Adrenal gland (tissue), 9 donors: ENCODE measurements at regions not wholly inside any gene's neighbourhood (a gene's known extent, or its start where the extent isn't known, plus 50 kb on each side); places are given as distances from the start of the nearest gene placed in this dataset.

Experiments used
- DNase-seq, 7 donors: peaks; one replicate each; pipeline ENCODE4 v3.0.0-alpha.2; 2019 to 2020
- H3K27ac ChIP-seq, 5 donors: fragments of 200-600 bp; sonication (generic) in 4 of 5; 1 replicate in 3 of 5; 2 replicates in 2 of 5; pipeline versions ENCODE4 v1.5.1 to v1.8.0; 2016 to 2020; ENCODE audit warnings: mild to moderate bottlenecking in 1 of 5
- H3K27me3 ChIP-seq: fragments of 200-600 bp; 2 replicates; pipeline ENCODE4 v1.8.0; 2021
- H3K36me3 ChIP-seq, 2 donors: fragments of 200-600 bp; replicated peaks in 1 of 2; 1 replicate in 1 of 2; 2 replicates in 1 of 2; pipeline versions ENCODE4 v1.5.1 to v1.8.0; 2018 to 2022
- H3K4me1 ChIP-seq, 2 donors: fragments of 200-600 bp; replicated peaks in 1 of 2; 1 replicate in 1 of 2; 2 replicates in 1 of 2; pipeline versions ENCODE4 v1.5.1 to v1.8.0; 2018 to 2021
- H3K4me3 ChIP-seq, 4 donors: fragments of 200-600 bp; sonication (generic) in 3 of 4; one replicate each; pipeline ENCODE4 v1.5.1; 2016 to 2018
- H3K9me3 ChIP-seq, 3 donors: fragments of 200-600 bp; sonication (generic) in 1 of 3; replicated peaks in 1 of 3; 1 replicate in 2 of 3; 2 replicates in 1 of 3; pipeline versions ENCODE4 v1.5.1 to v1.8.0; 2016 to 2021
- POLR2A ChIP-seq, 2 donors: fragments of 450-650 bp; IDR thresholded peaks; one replicate each; pipeline ENCODE4 v1.6.1; 2017; ENCODE audit warnings: antibody characterized with exemption in 2 of 2, mild to moderate bottlenecking in 2 of 2, moderate library complexity in 1 of 2
- WGBS, 4 donors: extraction: QIAGEN DNeasy Blood & Tissue Kit in 2 of 4; methylation state at CpG; one replicate each; pipeline versions ENCODE4 v1.1.5 to v1.1.7; 2013 to 2017; 5-methylcytosine and 5-hydroxymethylcytosine counted together
- intact Hi-C, 2 donors: fragments of 100-400 bp; cut with DNase I; formaldehyde crosslinking; loops; one replicate each; pipeline versions ENCODE4 v1.14.1 to v1.15.0; 2022 to 2023
- TF ChIP-seq, protein P1 (sequence below), 6 experiments: fragments of 450-650 bp in 4 of 6; fragments of 200-600 bp in 2 of 6; sonication (generic) in 1 of 6; IDR thresholded peaks; 1 replicate in 5 of 6; 2 replicates in 1 of 6; pipeline versions ENCODE4 v1.5.1 to v1.8.0; 2016 to 2021; ENCODE audit warnings: antibody characterized with exemption in 6 of 6, mild to moderate bottlenecking in 2 of 6, moderate library complexity in 1 of 6
- donor health status: healthy with polysubstance abuse.
- donor health status: Bipolar disorder and iron deficiency.
- donor health status: DM: yes; HTN: yes; CAD: no.
- donor health status: DM: no; HTN: no; CAD: no.
- donor health status: DM: no; HTN: no; CAD: no.

DNA sequence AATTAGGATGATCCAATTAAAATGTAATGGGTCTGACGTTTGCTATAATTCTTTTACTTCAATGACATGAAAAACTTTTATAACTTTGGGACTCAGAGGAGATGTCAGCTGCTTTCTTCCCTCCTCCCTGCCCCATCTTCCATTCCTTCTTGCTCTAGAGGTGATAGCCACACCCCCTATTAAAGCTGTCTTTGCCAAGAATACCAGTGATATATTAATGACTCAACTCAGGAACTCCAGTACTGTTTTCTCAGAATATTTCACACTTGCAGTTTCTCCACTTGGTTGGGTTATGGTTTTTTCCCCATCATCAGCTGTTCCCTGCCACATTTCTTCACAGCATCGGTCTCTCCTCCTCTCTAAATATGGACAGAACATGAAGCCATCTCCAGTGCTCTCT, 184.0 kb downstream of the KCNE4 start:
- H3K4me1 ChIP-seq: no peaks in the 10 kb centered on the region
- intact Hi-C loops: no loop called here

DNA sequence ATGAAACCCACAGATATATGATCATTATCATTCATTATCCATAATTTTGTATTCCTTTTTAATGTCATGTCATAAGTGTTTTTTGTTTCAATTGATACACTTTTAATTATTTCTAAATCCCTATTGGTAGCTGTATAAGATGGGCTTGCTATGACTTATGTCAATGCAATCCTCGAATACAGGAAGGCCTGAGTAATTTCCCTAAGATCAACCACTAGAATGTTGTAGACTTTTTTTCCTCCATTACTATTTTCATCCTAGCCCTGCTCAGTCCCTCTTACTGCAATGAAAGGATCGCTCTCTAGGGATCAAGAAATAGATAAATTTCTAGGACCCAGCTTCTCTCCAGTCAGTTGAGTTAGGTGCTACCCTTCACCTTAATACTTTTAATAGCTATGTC, 186.3 kb downstream of the KCNE4 start:
- 81 to 90% (median 82%) methylated on average over 2 of the region's 2 CpGs for WGBS, 4 donors
- Histone ChIP-seq H3K36me3 (no peaks in the 10 kb centered on the region), H3K27ac (no peak overlapping the region), H3K9me3 (no peaks in the 10 kb centered on the region), H3K4me3 (no peak overlapping the region), H3K27me3 (no peaks in the 10 kb centered on the region), H3K4me1 (no peaks in the 10 kb centered on the region)
- intact Hi-C loops: no loop called here
- TF ChIP-seq, protein P1, sequence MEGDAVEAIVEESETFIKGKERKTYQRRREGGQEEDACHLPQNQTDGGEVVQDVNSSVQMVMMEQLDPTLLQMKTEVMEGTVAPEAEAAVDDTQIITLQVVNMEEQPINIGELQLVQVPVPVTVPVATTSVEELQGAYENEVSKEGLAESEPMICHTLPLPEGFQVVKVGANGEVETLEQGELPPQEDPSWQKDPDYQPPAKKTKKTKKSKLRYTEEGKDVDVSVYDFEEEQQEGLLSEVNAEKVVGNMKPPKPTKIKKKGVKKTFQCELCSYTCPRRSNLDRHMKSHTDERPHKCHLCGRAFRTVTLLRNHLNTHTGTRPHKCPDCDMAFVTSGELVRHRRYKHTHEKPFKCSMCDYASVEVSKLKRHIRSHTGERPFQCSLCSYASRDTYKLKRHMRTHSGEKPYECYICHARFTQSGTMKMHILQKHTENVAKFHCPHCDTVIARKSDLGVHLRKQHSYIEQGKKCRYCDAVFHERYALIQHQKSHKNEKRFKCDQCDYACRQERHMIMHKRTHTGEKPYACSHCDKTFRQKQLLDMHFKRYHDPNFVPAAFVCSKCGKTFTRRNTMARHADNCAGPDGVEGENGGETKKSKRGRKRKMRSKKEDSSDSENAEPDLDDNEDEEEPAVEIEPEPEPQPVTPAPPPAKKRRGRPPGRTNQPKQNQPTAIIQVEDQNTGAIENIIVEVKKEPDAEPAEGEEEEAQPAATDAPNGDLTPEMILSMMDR (IDR thresholded peaks at IDR 0.05): no peak
- no peak for TF ChIP-seq POLR2A (IDR thresholded peaks at IDR 0.05)
- DNase-seq: no peak

More for the DNA sequence above, 184.0 kb downstream of the KCNE4 start:
- DNase-seq: no peak
- no peaks in the 10 kb centered on the region for H3K36me3 ChIP-seq
- TF ChIP-seq, protein P1 (IDR thresholded peaks at IDR 0.05): no peak
- no peak for TF ChIP-seq POLR2A (IDR thresholded peaks at IDR 0.05)
- H3K27me3 ChIP-seq: no peaks in the 10 kb centered on the region
- no peak overlapping the region for H3K27ac ChIP-seq
- no peak overlapping the region for H3K4me3 ChIP-seq
- 60 to 67% (median 62%) methylated on average over 2 of the region's 2 CpGs for WGBS, 4 donors
- H3K9me3 ChIP-seq: no peaks in the 10 kb centered on the region

DNA sequence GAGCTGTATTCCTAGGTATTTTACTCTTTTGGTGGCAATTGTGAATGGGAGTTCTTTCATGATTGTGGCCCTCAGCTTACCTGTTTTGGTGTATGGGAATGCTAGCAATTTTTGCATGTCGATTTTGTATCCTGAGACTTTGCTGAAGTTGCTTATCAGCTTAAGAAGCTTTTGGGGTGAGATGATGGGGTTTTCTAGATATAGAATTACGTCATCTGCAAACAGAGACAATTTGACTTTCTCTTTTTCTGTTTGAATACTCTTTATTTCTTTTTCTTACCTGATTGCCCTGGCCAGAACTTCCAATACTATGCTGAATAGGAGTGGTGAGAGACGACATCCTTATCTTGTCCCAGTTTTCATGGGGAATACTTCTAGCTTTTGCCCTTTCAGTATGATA, 191.2 kb downstream of the KCNE4 start:
- DNase-seq: no peak
- WGBS, 4 donors: 61 to 82% (median 68%) methylated on average over 3 of the region's 3 CpGs
- Histone ChIP-seq H3K4me3 (no peak overlapping the region), H3K9me3 (no peaks in the 10 kb centered on the region), H3K27me3 (no peaks in the 10 kb centered on the region), H3K36me3 (no peaks in the 10 kb centered on the region), H3K4me1 (no peaks in the 10 kb centered on the region), H3K27ac (no peak overlapping the region)
- TF ChIP-seq, protein P1 (IDR thresholded peaks at IDR 0.05): no peak
- TF ChIP-seq POLR2A (IDR thresholded peaks at IDR 0.05): no peak
- intact Hi-C loops: no loop called here

DNA sequence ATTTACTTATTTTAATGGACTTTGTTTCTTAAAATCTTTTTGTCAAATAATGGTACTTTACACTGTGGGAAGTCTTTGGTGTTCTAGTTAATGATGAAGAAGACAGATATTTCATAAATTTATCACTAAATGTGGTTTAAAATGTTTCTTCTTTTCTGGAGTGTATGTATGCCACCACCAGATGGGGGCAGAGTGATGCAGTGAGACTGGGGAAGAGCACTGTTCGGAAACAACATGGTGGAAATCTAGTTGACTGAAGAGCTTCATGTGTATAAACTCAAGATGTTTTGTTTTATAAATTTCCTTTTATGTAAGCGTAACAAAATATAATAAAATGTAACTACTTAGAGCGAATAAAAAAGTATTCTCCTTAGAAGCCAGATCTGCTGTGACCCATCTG, 195.1 kb downstream of the KCNE4 start:
- no peaks in the 10 kb centered on the region for H3K36me3 ChIP-seq
- no peaks in the 10 kb centered on the region for H3K9me3 ChIP-seq
- H3K4me3 ChIP-seq: no peak overlapping the region
- no peak for DNase-seq
- TF ChIP-seq POLR2A (IDR thresholded peaks at IDR 0.05): no peak
- TF ChIP-seq, protein P1 (IDR thresholded peaks at IDR 0.05): peak in 4 of 6 experiments; percentile 14 to 46 (median 34)
- 86 to 91% (median 88%) methylated on average over 3 of the region's 3 CpGs for WGBS, 4 donors
- no peaks in the 10 kb centered on the region for H3K27me3 ChIP-seq
- H3K27ac ChIP-seq: no peak overlapping the region
- intact Hi-C loops: no loop called here
- no peaks in the 10 kb centered on the region for H3K4me1 ChIP-seq
